ENCODE measurements at regions not wholly inside any gene's neighbourhood (a gene's known extent, or its start where the extent isn't known, plus 50 kb on each side); places are given as distances from the start of the nearest gene placed in this dataset.

DNA sequence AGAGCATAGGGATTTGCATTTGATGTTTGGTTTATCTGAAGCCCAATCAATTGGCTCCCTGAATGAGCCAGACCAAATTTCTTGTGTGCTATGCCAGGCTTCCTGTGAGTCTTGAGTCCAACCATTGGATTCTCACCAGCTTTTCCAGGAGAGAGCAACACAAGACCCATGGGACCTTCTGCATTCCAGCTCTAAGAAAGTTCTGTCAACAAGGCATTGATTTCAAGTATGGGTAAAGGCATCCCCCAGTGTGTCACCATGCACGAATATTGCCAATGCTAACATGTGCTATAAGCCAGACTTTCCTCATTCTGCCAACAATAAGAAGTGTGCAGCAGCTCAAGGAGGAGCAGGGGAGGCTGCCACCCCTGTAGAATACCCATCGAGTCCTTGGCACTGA, 266.6 kb downstream of the ETAA1 start:
- no peak for DNase-seq

DNA sequence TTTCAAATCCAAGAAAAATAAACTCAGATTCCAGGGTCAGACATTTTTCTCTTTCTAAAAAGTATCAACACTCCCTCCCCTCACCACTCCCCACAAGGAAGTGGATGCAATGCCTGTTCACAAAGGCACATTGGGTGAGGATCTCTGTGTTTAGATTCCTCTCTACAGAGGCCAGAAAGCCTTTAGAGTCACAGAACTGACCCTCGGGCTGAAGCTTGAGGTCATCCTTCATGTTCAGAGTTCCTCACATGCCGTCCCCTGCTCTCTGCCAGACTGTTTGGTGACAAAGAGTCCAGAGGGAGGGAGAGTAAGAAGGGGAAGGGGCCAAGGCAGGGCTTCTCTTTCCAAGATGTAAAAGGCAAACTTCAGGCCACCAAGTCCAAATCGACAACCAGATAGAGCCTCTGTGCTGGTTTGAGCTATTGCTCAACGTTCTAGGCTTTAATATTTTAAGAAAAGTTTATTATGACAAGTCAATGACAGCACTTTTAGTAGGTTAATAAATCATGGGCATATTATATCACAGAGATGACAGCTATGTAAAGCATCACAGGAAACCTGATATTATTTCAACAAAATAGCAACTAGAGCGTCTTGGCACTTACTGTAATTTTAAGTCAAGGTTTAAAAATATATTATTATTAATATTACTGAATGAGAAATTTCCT, 269.4 kb downstream of the ETAA1 start:
- DNase-seq: no peak

DNA sequence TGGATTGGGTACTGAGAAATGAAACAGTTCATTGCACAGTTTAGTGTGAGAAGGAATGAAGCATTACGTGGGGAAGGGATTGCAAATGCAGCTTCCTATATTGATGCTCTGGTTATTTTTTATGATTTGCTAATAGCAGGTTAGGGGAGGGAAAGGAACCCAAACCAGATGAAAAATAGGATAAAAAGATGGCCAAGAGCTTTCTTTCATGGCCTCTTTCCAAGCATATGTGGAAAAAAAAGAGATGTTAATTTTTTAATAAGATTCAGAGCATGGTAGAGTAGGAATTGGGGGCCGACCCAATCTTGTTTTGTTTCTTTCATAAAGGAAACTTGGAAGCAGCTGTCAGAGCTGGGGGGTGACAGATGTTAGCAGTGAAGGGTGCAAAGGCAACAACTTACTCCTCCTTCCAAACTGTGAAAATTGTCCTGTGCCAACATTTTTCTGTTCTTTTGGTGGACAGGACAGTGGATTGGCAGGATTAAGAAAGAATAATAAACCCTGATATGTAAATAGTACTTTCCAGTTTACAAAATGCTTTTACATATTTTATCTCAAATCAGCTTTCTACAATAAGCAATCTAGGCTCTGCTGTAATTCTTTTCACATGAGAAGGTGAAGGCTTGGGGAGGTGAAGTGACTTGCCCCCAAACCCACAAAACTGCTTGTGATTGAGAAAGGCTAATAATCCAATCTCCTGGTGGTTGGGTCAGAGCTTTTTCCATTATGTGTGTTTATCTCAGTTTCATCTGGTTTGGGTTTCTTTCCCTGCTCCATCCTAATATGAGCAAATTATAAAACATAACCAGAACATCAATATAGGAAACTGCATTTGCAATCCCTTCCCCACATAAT, 270.1 kb downstream of the ETAA1 start:
- DNase-seq: no peak

DNA sequence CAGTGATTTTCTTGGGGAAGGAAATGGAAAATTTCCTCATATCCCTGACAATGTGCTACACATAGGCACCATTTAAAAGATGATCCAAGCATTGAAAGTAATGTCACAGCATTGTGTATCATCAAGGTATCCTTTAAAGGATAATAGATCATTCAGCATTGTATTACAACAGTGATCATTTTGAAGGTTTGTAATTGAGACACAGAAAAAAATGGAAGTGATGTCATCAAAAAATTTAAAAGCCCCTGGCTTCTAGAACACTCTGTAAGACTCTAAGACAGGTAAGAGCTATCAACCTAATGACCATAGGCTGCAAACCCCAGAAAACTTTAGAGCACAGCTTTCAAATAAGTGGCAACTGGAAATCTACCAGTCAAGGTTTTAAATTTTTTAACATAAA, 271.4 kb downstream of the ETAA1 start:
- DNase-seq: no peak

DNA sequence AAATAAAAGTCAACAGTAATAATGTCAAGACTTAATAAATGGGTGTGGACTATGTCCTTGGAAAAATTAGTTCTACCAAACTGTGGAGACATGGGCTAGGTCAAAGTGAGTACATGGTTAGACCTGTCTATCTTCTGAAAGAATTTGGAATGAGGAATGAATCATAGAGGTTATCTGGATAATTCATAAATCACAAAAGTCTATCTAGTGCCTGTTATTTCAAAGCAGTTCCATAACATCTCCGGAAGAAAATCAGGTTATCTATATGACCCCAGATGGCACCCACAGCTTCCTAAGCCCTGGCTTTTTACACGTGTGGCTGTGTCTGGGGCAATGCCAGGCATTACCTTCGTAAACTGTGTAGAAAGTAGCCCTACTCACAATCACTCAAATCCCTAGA, 272.0 kb downstream of the ETAA1 start:
- DNase-seq: no peak

DNA sequence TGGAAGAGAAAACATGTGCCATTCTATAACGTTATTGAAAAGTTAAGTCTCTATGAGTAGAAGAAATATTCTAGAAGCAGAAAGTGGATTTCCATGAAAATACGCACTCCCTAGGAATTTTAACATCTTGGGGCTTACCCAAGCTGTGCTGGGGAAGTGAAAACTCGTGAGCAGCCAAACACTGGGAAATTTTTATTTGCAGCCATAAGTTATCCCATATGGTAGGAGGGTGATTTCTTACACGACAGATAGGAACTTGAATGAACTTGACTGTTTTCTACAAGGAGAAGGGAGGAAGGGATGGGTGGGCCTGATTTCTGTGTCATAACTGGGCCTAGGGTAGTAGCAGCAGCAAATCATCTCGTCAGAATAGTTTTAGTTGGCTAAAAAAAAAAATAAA, 272.6 kb downstream of the ETAA1 start:
- DNase-seq: no peak

DNA sequence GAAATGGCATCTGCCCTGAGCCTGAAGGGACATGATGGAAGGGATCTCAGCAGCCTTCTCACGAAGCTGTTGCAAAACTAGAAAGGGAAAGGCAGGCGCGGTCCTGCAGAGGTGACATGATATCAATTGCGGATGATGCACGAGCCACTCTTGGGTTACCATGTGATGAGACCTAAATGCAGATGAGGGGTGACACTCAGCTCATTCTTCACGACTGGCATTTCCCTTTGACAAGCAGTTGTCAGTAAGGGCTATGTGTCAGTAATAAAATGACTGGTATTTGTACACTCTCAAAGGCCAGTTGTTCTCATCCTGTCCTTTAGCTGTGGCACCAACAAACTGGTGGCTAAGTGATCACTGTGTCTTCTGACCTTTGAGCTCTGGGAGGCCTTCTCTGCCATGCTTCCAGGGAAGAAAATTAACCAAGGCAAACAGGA, 273.6 kb downstream of the ETAA1 start:
- no peak for DNase-seq

DNA sequence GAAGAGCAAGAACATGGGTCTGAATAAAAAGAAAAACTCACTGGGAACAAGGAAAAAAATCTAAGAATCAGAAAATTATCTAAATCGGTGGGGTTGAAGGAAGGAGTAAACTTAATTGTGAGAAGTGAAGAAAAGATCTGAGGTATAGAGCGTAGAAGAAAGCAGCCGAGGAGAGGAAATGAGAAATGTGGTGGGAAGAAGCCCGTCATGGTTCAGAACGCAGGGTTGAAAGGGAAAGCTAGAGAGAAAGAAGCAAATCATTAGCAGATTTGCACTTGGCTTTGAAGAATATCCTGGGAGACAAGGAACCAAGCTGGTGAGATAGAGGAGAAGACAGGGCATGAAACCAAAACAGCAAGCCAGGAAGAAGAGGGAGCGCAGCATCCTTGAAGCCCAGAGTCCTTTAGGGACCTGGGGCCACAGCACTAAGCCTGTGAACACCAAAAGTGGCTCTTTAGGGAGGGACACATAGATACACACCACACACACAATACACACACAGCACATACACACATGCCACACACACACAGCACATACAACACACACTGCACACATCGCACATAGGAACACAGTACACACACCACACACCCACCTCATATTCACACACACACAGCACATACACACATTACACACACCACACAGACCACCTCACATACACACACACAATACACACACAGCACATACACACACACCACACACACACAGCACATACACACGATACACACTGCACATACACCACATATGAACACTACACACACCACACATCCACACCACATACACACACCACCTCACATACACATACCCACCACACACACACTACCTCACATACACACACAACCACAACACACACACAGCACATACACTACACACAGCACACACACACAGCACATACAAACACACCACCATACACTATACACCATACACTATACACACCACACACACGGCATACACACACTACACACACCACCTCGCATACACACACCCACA, 274.6 kb downstream of the ETAA1 start:
- no peak for DNase-seq

DNA sequence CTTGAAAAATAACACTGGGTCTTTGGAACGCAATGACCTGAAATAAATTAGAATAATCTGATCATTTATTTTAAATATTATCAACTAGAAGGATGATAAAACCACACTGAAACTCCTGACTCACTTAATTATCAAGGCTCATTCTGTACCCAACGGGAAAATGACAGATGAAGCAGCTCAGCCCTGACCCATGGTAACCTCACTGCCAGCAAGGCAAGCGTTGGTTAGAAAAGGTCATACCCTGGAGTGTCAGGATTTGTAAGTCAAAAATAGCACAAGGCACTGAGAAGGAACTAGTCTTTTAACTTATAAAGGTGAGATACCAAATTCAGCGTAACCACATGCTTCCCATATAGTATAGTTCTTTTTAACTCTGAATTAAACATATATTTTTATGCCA, 277.5 kb downstream of the ETAA1 start:
- DNase-seq: no peak

DNA sequence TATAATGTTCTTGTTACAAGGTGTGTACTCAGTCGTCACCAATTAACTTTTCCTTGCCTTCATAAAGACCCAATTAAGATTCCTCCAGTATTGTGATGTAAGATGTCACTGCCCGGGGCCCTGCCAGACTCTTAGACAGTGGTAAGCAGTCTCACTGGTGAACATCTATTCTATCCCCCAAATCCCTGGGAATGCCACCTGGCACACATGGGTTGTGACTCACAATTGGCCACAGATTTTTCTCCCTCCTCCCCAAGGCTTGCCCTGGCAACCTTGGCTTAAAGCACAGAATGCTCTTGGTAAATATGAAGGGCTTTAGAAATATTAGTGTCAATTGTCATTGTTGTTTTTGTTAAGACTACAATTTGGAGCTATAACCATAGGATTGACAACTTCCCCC, 287.9 kb downstream of the ETAA1 start:
- DNase-seq: no peak

DNA sequence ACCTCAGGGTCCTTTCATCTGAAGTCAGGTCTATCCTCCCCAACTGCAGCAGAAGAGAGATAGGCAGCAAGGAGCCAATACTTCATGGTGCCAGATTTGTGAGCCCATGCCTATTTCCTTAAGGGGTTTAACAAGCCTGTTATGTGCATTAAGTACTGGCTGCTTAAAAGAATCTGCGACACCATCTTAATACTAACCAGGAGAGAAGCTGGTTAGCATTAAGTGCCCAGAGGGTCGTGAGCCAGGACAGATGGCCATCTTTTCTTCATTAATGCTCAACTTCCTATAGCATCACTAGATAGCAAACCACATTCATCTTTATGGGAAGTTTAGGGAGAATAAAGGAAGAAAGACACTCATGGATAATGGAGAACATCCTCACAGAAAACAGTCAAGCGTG, 289.1 kb downstream of the ETAA1 start:
- no peak for DNase-seq

DNA sequence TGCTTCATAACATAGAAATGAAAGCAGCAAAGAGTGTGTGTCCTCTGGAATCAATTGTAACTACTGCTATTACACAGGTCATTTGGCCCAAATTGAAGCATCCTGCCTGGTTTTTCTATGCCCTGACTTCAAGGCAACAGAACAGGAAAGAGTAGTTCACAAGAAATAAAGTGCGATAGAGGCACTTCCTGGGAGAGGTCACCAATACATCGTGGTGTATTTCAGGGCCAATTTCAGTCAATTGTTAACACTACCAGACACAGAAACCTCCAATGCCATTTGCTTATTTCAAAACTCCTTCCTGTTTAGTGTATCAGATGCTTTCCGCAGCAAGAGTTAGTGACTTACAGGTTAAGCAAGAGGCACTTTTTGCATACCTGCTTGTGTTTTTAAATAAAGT, 292.1 kb downstream of the ETAA1 start:
- DNase-seq: no peak

DNA sequence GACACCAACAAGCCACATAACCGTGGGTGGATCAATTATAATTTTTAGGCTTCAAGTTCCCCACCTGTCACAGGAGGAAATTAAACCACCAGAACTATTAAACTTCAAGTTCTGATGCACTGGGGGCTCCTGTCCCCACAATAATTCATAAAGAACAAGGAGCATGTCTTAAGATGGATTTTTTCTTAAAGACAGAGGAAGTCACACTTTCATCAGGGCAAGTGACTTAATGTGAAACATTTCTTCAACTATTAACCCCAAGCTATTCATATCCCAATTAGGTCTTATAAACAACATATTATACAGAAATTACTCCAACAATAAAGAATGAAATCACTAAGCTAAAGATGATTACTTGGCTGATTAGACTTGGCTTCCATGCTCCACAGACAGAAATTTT, 292.5 kb downstream of the ETAA1 start:
- no peak for DNase-seq

DNA sequence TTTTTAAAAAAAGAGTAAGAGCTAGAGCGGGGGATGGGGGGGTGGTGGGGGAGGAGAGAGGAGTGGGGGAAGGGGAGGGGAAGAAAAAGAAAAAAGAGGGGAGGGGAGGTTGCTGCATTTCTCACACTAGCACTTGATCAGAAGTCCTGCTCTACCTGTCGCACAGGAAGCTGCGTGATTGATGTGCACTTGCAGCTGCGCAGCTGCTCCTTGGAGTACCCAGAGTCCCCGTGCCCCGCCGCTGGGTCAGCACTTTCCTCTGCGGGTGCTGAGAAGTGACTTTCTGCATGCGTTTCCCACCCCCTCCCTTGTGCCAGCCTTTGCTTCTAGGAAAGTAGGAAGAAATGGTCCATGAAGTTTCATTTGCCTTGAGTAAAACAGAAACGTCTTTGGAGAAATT, 297.3 kb downstream of the ETAA1 start:
- no peak for DNase-seq

DNA sequence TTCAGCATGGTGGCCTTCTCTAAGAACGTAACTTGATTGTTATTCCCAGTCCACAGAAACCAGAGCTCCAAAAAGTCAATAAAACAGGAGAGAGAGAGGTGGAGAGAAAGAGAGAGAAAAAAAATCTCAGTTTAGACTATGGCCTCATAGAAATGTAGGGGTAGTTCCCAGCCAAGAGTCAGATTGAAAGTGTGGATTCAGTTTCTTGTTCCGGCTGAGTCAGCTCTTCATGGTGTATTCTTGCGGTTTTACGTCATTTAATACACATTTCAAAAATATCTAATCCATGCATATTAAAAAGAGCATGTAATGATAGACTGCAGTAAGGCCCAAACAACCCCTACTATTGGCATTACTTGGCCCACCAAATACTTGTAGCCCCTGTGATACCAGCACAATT, 303.9 kb downstream of the ETAA1 start:
- no peak for DNase-seq

DNA sequence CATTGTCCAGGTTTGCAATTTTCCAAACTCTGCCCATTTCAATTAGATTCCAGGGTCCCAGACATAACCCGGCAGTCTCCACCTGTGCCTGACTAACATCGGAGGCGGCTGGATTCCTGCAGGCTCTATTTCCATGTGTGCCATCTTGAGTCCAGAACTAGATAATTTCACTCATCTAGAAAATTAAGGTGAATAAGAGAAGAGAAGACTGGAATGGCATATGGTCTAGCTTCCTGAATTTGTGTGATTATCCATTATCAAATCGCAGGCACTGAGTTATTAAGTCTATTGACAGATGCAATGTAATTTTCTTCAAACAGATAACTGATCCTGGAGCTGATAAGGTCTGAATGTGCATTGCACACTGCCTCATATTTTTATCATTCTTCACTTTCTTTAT, 305.2 kb downstream of the ETAA1 start:
- DNase-seq: no peak

DNA sequence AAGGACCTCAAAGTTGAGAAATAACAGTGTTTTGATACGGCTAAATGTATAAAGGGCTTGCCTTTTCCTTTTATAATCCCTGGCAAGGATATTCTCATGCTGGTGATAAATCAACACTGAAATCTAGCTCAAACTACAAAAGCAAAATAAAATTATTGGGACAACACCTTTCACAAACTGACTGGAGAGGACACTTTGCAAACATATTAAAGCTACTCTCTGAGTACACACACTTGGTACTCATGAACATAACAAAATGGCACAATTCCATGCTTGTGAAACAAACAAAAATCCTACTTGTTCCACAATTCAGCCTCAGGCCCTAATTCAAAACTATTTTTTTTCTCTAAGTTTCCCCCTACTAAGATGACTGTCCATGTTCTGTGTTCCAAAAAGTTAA, 305.8 kb downstream of the ETAA1 start:
- DNase-seq: no peak

DNA sequence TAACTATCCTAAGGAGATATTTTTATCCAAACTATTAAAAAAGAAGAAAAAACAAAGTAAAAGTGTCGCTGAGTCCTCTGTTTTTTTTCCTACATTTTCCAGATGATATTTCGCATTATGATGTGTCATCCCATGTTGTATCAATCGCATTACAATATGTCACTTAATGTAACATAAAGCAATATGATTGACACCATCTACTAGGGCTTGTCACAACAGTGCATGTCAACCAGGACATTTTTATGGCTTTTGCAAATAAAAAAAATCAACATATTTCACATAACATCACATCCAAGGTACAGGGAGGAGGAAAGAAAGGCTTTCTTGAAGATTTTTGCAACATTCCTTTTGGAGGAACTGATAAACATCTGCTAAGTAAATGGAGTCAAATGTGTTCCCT, 308.9 kb downstream of the ETAA1 start:
- no peak for DNase-seq

DNA sequence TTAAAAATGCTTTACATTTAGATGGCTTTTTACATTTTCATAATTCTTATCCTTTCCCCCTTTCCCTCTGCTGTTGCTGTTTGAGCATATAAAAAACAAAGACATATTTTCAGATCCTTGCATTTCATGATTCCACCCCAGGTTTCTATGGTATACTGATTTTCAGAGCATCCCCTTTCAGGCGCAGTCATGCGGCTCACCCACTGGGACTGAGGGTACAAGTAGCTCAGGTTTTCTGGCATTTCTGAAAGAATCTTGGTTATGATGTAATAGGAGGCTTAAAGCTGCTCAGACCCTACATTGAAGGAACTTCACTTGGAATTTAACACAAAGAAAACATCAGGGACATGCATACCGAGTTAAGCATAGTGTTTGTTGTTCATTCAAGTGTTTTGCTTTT, 310.8 kb downstream of the ETAA1 start:
- DNase-seq: no peak

DNA sequence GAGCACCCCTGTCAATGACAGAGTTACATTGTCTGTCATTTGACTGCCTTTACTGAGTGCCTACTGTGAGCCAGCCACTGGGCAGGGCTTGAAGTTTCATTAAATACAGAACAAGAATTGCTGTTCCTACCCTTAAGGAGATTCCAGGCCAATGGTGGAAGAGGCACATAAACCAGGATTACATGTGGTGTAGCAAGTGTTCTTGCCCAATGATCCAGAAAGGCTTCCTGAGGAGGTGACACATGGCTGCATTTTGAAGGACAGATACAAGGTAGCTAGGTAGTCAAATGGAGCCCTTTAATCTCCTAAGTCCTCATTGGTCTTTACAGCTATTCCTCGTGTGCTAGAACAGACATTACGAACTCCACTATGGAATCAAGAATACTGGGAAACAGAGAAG, 312.7 kb downstream of the ETAA1 start:
- no peak for DNase-seq

DNA sequence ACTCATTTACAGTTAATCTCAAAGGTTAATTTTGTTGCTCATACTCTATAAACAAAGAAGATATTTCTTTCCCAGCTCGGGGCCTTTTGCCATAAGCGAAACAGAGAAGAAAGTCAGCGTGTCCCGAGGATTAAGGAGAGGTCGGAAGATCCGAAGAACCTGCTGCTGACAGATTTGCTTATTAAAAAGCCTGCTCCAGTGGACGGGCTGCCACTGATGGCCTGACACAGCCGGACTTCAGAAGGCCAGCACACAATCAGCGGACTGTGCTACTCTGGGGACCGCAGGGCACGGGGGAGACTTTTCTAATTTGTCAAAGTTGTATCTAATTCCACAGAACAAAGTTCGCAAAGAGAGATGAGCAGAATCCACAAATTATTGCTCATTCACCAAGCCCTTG, 315.4 kb downstream of the ETAA1 start:
- DNase-seq: no peak

DNA sequence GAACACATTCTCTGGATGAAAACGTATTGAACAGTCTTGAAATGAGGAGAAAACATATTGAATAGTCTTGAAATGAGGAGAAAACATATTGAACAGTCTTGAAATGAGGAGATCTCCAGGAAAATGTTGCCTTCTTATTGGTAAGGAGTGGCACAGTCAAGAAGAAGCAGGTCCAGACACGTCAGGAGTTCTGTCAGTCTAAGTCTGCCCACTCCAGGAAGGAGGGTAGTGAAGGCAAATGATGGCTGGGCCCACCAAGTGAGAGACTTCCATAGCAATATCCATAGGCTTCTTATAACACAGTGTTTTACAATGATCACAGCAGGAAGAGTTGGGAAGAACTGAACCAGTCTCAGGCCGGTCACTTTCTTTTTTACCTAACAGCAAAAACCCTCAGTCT, 316.2 kb downstream of the ETAA1 start:
- no peak for DNase-seq

DNA sequence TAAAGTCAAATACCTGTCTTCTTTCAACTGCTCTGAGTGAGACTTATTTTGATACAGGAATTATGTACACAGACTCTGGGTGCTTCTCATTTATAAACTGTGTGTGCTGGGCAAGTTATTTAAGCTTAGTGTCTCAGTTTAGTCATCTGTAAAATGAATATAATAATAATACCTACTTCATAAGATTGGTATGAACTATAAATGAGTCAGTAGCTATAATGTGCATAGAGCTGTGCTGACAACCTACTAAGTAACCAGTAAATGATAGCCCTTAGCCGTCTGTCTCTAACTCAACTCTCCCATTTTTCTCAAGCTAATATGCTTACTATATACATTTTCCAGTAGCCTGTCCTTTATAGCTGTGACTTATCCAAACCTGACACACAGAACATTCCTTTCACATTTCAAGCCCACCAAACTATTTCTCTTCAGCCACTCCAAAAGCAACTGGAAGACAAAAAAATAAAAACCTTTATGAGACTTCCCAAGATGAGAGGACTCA, 319.8 kb downstream of the ETAA1 start:
- no peak for DNase-seq
